Brain microvascular endothelial cell (primary cell): ENCODE measurements at regions not wholly inside any gene's neighbourhood (a gene's known extent, or its start where the extent isn't known, plus 50 kb on each side); places are given as distances from the start of the nearest gene placed in this dataset.

Source experiments
- DNase-seq: peaks from one replicate; pipeline ENCODE4 v3.0.0-alpha.2; 2020
- H3K27ac ChIP-seq: fragments of 250-450 bp; sonication (Bioruptor Pico); 2 replicates; pipeline ENCODE4 v1.5.1; 2020; ENCODE audit warnings: mild to moderate bottlenecking, moderate library complexity
- H3K27me3 ChIP-seq: fragments of 250-450 bp; sonication (Bioruptor Pico); replicated peaks from 2 replicates; pipeline ENCODE4 v1.5.1; 2020; ENCODE audit warnings: mild to moderate bottlenecking
- H3K36me3 ChIP-seq: fragments of 250-450 bp; sonication (Bioruptor Pico); replicated peaks from 2 replicates; pipeline ENCODE4 v1.5.1; 2020; ENCODE audit warnings: mild to moderate bottlenecking
- H3K4me3 ChIP-seq: 2 replicates; pipeline ENCODE4 v1.5.1; 2011; ENCODE audit warnings: low read depth, mild to moderate bottlenecking, control low read depth, low read length, moderate library complexity
- in situ Hi-C: cut with HindIII; loops from 2 replicates; pipeline ENCODE4 v1.10.0; 2017; ENCODE audit warnings: low sequenced_read_pairs, low pct_ligation_motif_present
- TF ChIP-seq, protein P1 (sequence below): IDR thresholded peaks from 2 replicates; pipeline ENCODE4 v1.5.1; 2011; ENCODE audit warnings: low read depth, mild to moderate bottlenecking, moderate library complexity, low read length, control low read depth, inconsistent platforms; ENCODE audit errors: missing control alignments

DNA sequence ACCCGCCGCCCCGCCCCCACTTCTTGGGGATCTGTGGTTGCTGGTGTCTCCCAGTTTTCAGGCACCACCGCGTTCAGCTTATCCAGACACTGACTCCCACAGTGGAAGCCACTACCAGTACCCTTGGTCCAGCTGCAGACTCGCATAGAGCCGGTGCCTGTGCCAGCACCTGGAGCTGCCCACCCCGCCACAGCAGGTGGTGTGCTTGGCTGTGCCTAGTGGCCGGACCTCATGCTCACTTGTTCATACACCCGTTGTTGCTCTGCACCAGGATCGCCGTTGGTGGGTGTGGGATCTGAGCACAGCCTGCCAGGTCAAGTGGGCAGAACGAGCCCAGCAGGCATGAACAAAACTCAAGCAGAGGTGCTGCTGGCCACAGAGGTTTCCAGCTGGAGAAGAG lies 673.2 kb downstream of the RERGL start:
- Histone ChIP-seq H3K36me3 (no peaks in the 10 kb centered on the region), H3K27me3 (no peaks in the 10 kb centered on the region), H3K4me3 (no peak overlapping the region), H3K27ac (no peak overlapping the region)
- in situ Hi-C loops = no loop called here
- no peak for DNase-seq
- TF ChIP-seq, protein P1, sequence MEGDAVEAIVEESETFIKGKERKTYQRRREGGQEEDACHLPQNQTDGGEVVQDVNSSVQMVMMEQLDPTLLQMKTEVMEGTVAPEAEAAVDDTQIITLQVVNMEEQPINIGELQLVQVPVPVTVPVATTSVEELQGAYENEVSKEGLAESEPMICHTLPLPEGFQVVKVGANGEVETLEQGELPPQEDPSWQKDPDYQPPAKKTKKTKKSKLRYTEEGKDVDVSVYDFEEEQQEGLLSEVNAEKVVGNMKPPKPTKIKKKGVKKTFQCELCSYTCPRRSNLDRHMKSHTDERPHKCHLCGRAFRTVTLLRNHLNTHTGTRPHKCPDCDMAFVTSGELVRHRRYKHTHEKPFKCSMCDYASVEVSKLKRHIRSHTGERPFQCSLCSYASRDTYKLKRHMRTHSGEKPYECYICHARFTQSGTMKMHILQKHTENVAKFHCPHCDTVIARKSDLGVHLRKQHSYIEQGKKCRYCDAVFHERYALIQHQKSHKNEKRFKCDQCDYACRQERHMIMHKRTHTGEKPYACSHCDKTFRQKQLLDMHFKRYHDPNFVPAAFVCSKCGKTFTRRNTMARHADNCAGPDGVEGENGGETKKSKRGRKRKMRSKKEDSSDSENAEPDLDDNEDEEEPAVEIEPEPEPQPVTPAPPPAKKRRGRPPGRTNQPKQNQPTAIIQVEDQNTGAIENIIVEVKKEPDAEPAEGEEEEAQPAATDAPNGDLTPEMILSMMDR = no peak

DNA sequence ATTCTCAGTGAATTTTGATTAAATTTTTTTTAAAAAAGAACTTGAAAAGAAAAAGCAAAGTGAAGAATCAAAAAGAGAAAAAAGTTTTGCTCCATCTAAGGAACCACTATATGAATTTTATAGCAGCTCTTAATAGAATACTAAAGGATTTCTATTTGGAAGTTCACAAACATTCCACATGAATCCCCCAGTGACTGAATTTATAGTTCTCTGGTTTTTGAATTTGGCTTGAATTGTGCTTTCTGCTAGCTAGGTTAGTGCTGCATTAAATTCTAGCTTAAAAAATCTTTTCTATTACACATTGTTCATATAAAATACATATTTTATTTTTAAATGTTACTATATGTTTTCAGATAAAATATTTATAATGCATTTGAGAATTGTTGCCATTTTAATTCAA lies 675.4 kb downstream of the RERGL start:
- no peak overlapping the region for H3K27ac ChIP-seq
- no peak overlapping the region for H3K4me3 ChIP-seq
- in situ Hi-C loops = no loop called here
- no peaks in the 10 kb centered on the region for H3K36me3 ChIP-seq
- no peaks in the 10 kb centered on the region for H3K27me3 ChIP-seq
- DNase-seq = no peak
- TF ChIP-seq, protein P1 = no peak

DNA sequence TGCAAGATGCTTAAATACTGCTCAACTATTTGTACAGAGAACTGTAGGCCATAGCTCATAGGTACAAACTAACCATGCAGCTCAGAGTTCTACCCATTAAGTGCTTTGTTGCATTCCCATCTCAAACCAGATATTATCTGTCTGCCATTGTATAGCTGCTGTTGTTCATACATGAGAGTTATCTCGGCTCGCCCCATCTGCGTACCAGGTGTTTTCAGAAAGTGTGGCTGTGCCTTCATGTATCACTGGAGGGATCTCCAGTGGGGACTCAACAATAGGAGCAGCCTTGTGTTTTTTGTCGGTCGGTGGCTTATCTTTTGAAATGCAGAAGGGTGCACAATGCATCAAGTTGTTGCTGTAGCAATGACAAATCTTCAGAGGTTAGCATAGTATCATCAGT lies 678.3 kb downstream of the RERGL start:
- DNase-seq = no peak
- Histone ChIP-seq H3K27ac (no peak overlapping the region), H3K4me3 (no peak overlapping the region), H3K36me3 (no peaks in the 10 kb centered on the region), H3K27me3 (no peaks in the 10 kb centered on the region)
- in situ Hi-C loops = no loop called here
- TF ChIP-seq, protein P1 = no peak

DNA sequence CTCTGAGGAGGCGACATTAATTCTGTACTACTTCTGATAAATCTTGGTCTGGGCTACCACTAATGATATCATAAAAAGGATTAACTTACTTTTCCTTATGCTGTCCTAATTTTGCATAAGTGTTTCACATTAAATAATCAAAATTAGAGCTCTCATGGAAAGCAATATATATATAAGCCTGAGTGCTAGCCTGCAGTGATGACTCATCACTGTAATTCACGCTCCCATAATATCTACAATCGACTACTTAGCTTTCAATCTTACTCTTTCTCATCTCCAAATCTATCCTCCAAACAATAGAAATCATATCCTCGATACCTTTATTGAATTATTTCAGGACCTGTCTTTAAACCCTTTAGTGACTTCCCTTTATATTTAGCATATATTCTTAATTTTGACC lies 701.3 kb downstream of the RERGL start:
- in situ Hi-C loops = no loop called here
- TF ChIP-seq, protein P1 = no peak
- no peaks in the 10 kb centered on the region for H3K36me3 ChIP-seq
- no peak for DNase-seq
- H3K27me3 ChIP-seq = no peaks in the 10 kb centered on the region
- H3K27ac ChIP-seq = no peak overlapping the region
- H3K4me3 ChIP-seq = no peak overlapping the region

DNA sequence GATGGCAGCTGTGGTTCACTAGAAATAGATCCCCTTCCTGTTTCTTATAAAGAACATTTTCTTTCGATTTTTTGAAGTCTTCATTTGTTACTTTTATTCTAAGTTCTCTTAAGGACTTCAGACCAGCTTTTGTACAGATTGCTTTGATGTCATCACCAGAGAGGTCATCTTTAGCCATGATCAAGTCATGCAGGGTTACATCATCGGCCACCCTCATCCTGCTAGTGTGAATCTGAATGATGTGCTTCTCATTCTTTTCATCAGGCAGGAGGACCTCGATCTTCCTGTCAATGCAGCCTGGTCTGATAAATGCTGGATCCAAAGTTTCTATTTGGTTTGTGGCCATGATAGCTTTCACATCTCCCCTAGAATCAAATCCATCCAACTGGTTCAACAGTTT lies 706.7 kb downstream of the RERGL start:
- no peaks in the 10 kb centered on the region for H3K27me3 ChIP-seq
- TF ChIP-seq, protein P1 = no peak
- no peak overlapping the region for H3K4me3 ChIP-seq
- no peak for DNase-seq
- no peaks in the 10 kb centered on the region for H3K36me3 ChIP-seq
- no peak overlapping the region for H3K27ac ChIP-seq
- in situ Hi-C loops = no loop called here

DNA sequence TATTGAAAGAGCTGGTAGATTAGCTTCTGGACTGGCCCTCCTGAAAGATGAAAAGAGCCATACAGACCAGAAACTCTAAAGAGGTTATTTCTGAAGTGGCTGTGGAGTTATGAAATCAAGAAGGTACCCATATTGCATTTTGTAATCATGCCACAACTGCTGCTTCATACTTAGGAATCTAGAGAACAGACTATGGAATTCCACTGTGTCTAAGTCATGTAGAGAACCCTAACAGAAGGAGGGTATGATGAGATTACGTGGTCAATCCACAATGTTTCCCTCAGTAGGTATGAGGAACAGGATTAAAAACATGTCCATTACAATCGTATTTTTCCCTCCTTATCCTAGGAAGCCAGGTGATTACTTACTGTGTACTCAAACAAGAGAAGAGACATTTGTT lies 708.8 kb downstream of the RERGL start:
- H3K4me3 ChIP-seq = no peak overlapping the region
- in situ Hi-C loops = no loop called here
- no peaks in the 10 kb centered on the region for H3K36me3 ChIP-seq
- DNase-seq = no peak
- H3K27ac ChIP-seq = no peak overlapping the region
- TF ChIP-seq, protein P1 = no peak
- no peaks in the 10 kb centered on the region for H3K27me3 ChIP-seq
